K562 (cell line): ENCODE measurements at regions not wholly inside any gene's neighbourhood (a gene's known extent, or its start where the extent isn't known, plus 50 kb on each side); places are given as distances from the start of the nearest gene placed in this dataset.

Experiments used
- ATF3 ChIP-seq, 2 experiments: fragments of 450-650 bp in 1 of 2; sonication (generic) in 1 of 2; formaldehyde crosslinking in 1 of 2; IDR thresholded peaks in 1 of 2; conservative IDR thresholded peaks in 1 of 2; 2 replicates each; pipeline versions ENCODE4 v1.6.1 to v1.8.1; 2016 to 2023; ENCODE audit warnings: mild to moderate bottlenecking in 2 of 2, moderate library complexity in 2 of 2, inconsistent platforms in 1 of 2, missing genetic modification reagents in 1 of 2
- DDX20 ChIP-seq: fragments of 450-650 bp; IDR thresholded peaks from 2 replicates; pipeline ENCODE4 v1.6.1; 2016; ENCODE audit warnings: missing genetic modification characterization, low read depth, mild to moderate bottlenecking, missing compliant biosample characterization, moderate library complexity
- DIDO1 ChIP-seq: fragments of 450-650 bp; IDR thresholded peaks from 2 replicates; pipeline ENCODE4 v1.6.1; 2016; ENCODE audit warnings: low read depth, missing biosample characterization, missing genetic modification characterization
- ETS1 ChIP-seq: conservative IDR thresholded peaks from 2 replicates; pipeline ENCODE4 v1.6.1; 2011; ENCODE audit warnings: low read depth, mild to moderate bottlenecking, low read length; ENCODE audit not compliant: control insufficient read depth
- FOXM1 ChIP-seq, 2 experiments: fragments of 450-650 bp in 1 of 2; sonication (generic) in 1 of 2; formaldehyde crosslinking in 1 of 2; IDR thresholded peaks; 2 replicates each; pipeline versions ENCODE4 v1.6.1 to v1.9.0; 2017 to 2022; ENCODE audit warnings: low read depth in 2 of 2, mild to moderate bottlenecking in 2 of 2, missing genetic modification reagents in 1 of 2, moderate library complexity in 1 of 2
- JUND ChIP-seq, 2 experiments: IDR thresholded peaks; 2 replicates in 1 of 2; 3 replicates in 1 of 2; pipeline ENCODE4 v1.6.1; 2011; ENCODE audit warnings: borderline replicate concordance in 2 of 2, low read depth in 2 of 2, low read length in 2 of 2, improper control_type of control experiment in 1 of 2, missing biosample characterization in 1 of 2, missing genetic modification characterization in 1 of 2, missing genetic modification reagents in 1 of 2
- NFYB ChIP-seq: IDR thresholded peaks from 2 replicates; pipeline ENCODE4 v1.6.1; 2011; ENCODE audit warnings: mild to moderate bottlenecking, moderate library complexity; ENCODE audit not compliant: insufficient read length; ENCODE audit errors: extremely low read depth
- NKRF ChIP-seq: fragments of 450-650 bp; IDR thresholded peaks from 2 replicates; pipeline ENCODE4 v1.6.1; 2016; ENCODE audit warnings: borderline replicate concordance
- PYGO2 ChIP-seq: fragments of 450-650 bp; IDR thresholded peaks from 2 replicates; pipeline ENCODE4 v1.6.1; 2016; ENCODE audit warnings: mild to moderate bottlenecking, missing genetic modification characterization, moderate library complexity, missing compliant biosample characterization
- RAD51 ChIP-seq: fragments of 450-650 bp; IDR thresholded peaks from 2 replicates; pipeline ENCODE4 v1.7.1; 2016; ENCODE audit warnings: low read depth, mild to moderate bottlenecking, borderline replicate concordance
- ZNF3 ChIP-seq: fragments of 250-450 bp; sonication (Bioruptor Pico); IDR thresholded peaks from 2 replicates; pipeline ENCODE4 v1.5.0; 2021; ENCODE audit warnings: mild to moderate bottlenecking, moderate library complexity
- TF ChIP-seq, protein P1 (sequence below): IDR thresholded peaks from 2 replicates; pipeline ENCODE4 v1.6.1; 2012; ENCODE audit warnings: low read depth, low read length, improper control_type of control experiment, borderline replicate concordance
- TF ChIP-seq, protein P2 (sequence below): fragments of 450-650 bp; formaldehyde crosslinking; IDR thresholded peaks from 2 replicates; pipeline ENCODE4 v1.4.0; 2020; ENCODE audit warnings: mild to moderate bottlenecking, mixed read lengths
- TF ChIP-seq, protein P3 (sequence below): sonication (generic); formaldehyde crosslinking; IDR thresholded peaks from 2 replicates; pipeline ENCODE4 v1.5.0; 2020; ENCODE audit warnings: missing genetic modification reagents

- peak; percentile 79 for TF ChIP-seq RAD51
- no peak for TF ChIP-seq ATF3 (IDR thresholded peaks at IDR 0.05)
- TF ChIP-seq ATF3 (CRISPR knock-in tag; conservative IDR thresholded peaks at IDR 0.05): no peak
- TF ChIP-seq NKRF: no peak
- no peak for TF ChIP-seq JUND (IDR thresholded peaks at IDR 0.05; ENCODE audit: borderline replicate concordance, low read depth, low read length)
- TF ChIP-seq JUND (tag; IDR thresholded peaks at IDR 0.05; ENCODE audit: borderline replicate concordance, low read depth, low read length): no peak
- no peak for TF ChIP-seq ETS1
- no peak for TF ChIP-seq ZNF3 (CRISPR knock-in tag)
- no peak for TF ChIP-seq DDX20 (tag)
- TF ChIP-seq, protein P1, sequence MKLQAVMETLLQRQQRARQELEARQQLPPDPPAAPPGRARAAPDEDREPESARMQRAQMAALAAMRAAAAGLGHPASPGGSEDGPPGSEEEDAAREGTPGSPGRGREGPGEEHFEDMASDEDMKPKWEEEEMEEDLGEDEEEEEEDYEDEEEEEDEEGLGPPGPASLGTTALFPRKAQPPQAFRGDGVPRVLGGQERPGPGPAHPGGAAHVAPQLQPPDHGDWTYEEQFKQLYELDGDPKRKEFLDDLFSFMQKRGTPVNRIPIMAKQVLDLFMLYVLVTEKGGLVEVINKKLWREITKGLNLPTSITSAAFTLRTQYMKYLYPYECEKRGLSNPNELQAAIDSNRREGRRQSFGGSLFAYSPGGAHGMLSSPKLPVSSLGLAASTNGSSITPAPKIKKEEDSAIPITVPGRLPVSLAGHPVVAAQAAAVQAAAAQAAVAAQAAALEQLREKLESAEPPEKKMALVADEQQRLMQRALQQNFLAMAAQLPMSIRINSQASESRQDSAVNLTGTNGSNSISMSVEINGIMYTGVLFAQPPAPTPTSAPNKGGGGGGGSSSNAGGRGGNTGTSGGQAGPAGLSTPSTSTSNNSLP: no peak
- TF ChIP-seq PYGO2: no peak
- TF ChIP-seq, protein P2, sequence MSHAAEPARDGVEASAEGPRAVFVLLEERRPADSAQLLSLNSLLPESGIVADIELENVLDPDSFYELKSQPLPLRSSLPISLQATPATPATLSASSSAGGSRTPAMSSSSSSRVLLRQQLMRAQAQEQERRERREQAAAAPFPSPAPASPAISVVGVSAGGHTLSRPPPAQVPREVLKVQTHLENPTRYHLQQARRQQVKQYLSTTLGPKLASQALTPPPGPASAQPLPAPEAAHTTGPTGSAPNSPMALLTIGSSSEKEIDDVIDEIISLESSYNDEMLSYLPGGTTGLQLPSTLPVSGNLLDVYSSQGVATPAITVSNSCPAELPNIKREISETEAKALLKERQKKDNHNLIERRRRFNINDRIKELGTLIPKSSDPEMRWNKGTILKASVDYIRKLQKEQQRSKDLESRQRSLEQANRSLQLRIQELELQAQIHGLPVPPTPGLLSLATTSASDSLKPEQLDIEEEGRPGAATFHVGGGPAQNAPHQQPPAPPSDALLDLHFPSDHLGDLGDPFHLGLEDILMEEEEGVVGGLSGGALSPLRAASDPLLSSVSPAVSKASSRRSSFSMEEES (CRISPR knock-in tag): peak; percentile 41
- TF ChIP-seq FOXM1 (IDR thresholded peaks at IDR 0.05; ENCODE audit: low read depth): no peak
- no peak for TF ChIP-seq FOXM1 (CRISPR knock-in tag; IDR thresholded peaks at IDR 0.05; ENCODE audit: low read depth)
- TF ChIP-seq DIDO1 (tag): no peak
- no peak for TF ChIP-seq NFYB
- TF ChIP-seq, protein P3, sequence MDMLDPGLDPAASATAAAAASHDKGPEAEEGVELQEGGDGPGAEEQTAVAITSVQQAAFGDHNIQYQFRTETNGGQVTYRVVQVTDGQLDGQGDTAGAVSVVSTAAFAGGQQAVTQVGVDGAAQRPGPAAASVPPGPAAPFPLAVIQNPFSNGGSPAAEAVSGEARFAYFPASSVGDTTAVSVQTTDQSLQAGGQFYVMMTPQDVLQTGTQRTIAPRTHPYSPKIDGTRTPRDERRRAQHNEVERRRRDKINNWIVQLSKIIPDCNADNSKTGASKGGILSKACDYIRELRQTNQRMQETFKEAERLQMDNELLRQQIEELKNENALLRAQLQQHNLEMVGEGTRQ (CRISPR knock-in tag): peak; percentile 78
Observed at GRCh38 chr14:98999345-98999744, 272.7 kb downstream of the BCL11B start (continued).
